Esophagus (tissue), 2 donors: ENCODE measurements at regions not wholly inside any gene's neighbourhood (a gene's known extent, or its start where the extent isn't known, plus 50 kb on each side); places are given as distances from the start of the nearest gene placed in this dataset.

Experiments used
- H3K27ac ChIP-seq, 2 donors: one replicate each; pipeline ENCODE4 v1.5.1; 2013; ENCODE audit warnings: low read depth in 2 of 2, mild to moderate bottlenecking in 2 of 2, inconsistent platforms in 1 of 2, low read length in 1 of 2, moderate library complexity in 1 of 2
- H3K27me3 ChIP-seq, 2 donors: one replicate each; pipeline ENCODE4 v1.6.1; 2013; ENCODE audit warnings: low read length in 2 of 2, control low read depth in 1 of 2, mild to moderate bottlenecking in 1 of 2; ENCODE audit not compliant: insufficient read depth in 2 of 2, control insufficient read depth in 1 of 2
- H3K36me3 ChIP-seq, 2 donors: one replicate each; pipeline ENCODE4 v1.6.1; 2013; ENCODE audit warnings: low read length in 1 of 2; ENCODE audit not compliant: control insufficient read depth in 2 of 2, insufficient read depth in 2 of 2
- H3K4me1 ChIP-seq, 2 donors: one replicate each; pipeline ENCODE4 v1.6.1; 2013; ENCODE audit warnings: low read length in 1 of 2; ENCODE audit not compliant: control insufficient read depth in 2 of 2, insufficient read depth in 2 of 2
- H3K4me3 ChIP-seq, 2 donors: one replicate each; pipeline ENCODE4 v1.5.1; 2013; ENCODE audit warnings: low read length in 2 of 2, mild to moderate bottlenecking in 2 of 2, low read depth in 1 of 2, moderate library complexity in 1 of 2
- H3K9me3 ChIP-seq, 2 donors: one replicate each; pipeline ENCODE4 v1.6.1; 2013; ENCODE audit warnings: mild to moderate bottlenecking in 2 of 2, low read depth in 1 of 2, low read length in 1 of 2, moderate library complexity in 1 of 2; ENCODE audit not compliant: control insufficient read depth in 2 of 2, insufficient read depth in 1 of 2
- WGBS, 2 donors: extraction: QIAGEN DNeasy Blood & Tissue Kit; methylation state at CpG; one replicate each; pipeline ENCODE4 v1.1.7; 2013; 5-methylcytosine and 5-hydroxymethylcytosine counted together
- donor health status: healthy with polysubstance abuse.
- donor health status: Bipolar disorder and iron deficiency.

- no peaks in the 10 kb centered on the region for H3K9me3 ChIP-seq
- no peaks in the 10 kb centered on the region for H3K27me3 ChIP-seq
- no peaks in the 10 kb centered on the region for H3K36me3 ChIP-seq
- H3K27ac ChIP-seq: no peak overlapping the region
- 90 to 91% methylated on average over 5 of the region's 5 CpGs for WGBS, 2 donors
- H3K4me1 ChIP-seq: no peaks in the 10 kb centered on the region
- no peak overlapping the region for H3K4me3 ChIP-seq
Observed at GRCh38 chr15:96108405-96108804, 222.1 kb upstream of the NR2F2 start.

- no peaks in the 10 kb centered on the region for H3K9me3 ChIP-seq
- 93 to 97% methylated on average over 5 of the region's 5 CpGs for WGBS, 2 donors
- H3K27ac ChIP-seq: no peak overlapping the region
- no peaks in the 10 kb centered on the region for H3K36me3 ChIP-seq
- H3K27me3 ChIP-seq: no peaks in the 10 kb centered on the region
- H3K4me3 ChIP-seq: no peak overlapping the region
- H3K4me1 ChIP-seq: no peaks in the 10 kb centered on the region
Observed at GRCh38 chr15:96109820-96110219, 220.7 kb upstream of the NR2F2 start.

- Histone ChIP-seq H3K9me3 (no peaks in the 10 kb centered on the region), H3K27ac (no peak overlapping the region), H3K36me3 (no peaks in the 10 kb centered on the region), H3K27me3 (no peaks in the 10 kb centered on the region), H3K4me3 (no peak overlapping the region), H3K4me1 (no peaks in the 10 kb centered on the region)
- 94 to 95% methylated on average over 2 of the region's 2 CpGs for WGBS, 2 donors
Observed at GRCh38 chr15:96112018-96112417, 218.5 kb upstream of the NR2F2 start.

DNA sequence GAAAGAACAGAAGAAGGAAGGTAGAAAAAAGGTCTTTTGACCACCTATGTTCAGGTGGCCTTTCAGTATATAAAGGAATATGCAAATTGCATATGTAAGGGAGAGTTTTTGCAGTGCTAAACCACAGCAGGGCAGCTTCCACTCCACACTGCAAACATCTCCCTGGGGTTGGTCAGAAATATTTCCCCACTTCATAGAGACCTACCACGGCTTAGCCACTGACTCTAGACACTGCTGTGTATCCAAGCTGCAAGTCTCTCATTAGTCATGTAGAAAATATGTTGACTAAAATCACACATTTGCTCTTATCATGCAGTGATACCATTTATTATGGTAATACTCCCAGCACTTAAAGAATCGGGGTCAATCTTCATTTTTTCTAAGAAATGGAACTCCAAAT lies 214.9 kb upstream of the NR2F2 start:
- Histone ChIP-seq H3K27ac (no peak overlapping the region), H3K4me1 (no peaks in the 10 kb centered on the region), H3K36me3 (no peaks in the 10 kb centered on the region), H3K4me3 (no peak overlapping the region), H3K27me3 (no peaks in the 10 kb centered on the region), H3K9me3 (no peaks in the 10 kb centered on the region)
- 64 to 75% methylated on average over 2 of the region's 2 CpGs for WGBS, 2 donors

DNA sequence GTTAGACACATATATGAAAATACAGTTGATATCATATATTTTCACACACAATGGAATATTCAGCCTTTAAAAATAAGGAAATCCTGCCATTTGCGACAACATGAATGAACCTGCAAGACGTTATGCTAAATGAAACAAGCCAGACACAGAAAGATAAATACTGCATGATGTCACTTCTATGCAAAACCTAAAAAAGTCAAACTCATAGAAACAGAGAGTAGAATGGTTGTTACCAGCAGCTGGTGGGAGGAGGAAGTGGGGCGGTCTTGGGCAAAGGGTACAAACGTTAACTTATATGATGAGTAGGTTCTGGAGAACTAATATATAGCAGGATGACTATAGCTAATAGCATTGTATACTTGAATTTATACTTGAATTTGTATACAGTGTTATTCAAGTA lies 213.2 kb upstream of the NR2F2 start:
- H3K36me3 ChIP-seq: no peaks in the 10 kb centered on the region
- WGBS, 2 donors: 43 to 68% methylated on average over 4 of the region's 4 CpGs
- H3K27ac ChIP-seq: no peak overlapping the region
- H3K9me3 ChIP-seq: no peaks in the 10 kb centered on the region
- no peak overlapping the region for H3K4me3 ChIP-seq
- no peaks in the 10 kb centered on the region for H3K27me3 ChIP-seq
- H3K4me1 ChIP-seq: no peaks in the 10 kb centered on the region

DNA sequence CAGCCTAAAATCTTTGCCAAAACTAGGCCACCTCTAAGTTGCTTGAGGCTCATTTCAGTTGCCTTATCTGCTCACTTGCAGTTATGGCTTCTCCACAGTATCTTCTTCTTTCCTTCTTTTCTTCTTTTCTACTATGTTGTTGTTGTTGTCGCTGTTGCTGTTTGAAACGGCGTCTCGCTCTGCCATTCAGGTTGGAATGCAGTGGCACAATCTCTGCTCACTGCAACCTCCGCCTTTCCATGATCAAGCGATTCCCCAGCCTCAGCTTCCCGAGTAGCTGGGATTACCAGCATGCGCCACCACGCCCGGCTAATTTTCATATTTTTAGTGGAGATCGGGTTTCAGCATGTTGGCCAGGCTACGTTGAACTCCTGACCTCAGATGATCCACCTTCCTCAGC lies 210.8 kb upstream of the NR2F2 start:
- no peaks in the 10 kb centered on the region for H3K36me3 ChIP-seq
- H3K27me3 ChIP-seq: no peaks in the 10 kb centered on the region
- no peak overlapping the region for H3K27ac ChIP-seq
- H3K9me3 ChIP-seq: peaks cover 0 to 2% of the 10 kb centered on the region in 2 donors
- H3K4me1 ChIP-seq: no peaks in the 10 kb centered on the region
- no peak overlapping the region for H3K4me3 ChIP-seq
- WGBS, 2 donors: 71 to 87% methylated on average over 12 of the region's 12 CpGs

- 74 to 75% methylated on average over 12 of the region's 12 CpGs for WGBS, 2 donors
- Histone ChIP-seq H3K4me3 (no peak overlapping the region), H3K27ac (no peak overlapping the region), H3K27me3 (no peaks in the 10 kb centered on the region), H3K9me3 (peaks cover 0 to 2% of the 10 kb centered on the region in 2 donors), H3K36me3 (no peaks in the 10 kb centered on the region), H3K4me1 (no peaks in the 10 kb centered on the region)
Observed at GRCh38 chr15:96121086-96121920, 209.2 kb upstream of the NR2F2 start.

- WGBS, 2 donors: 77 to 82% methylated on average over 5 of the region's 5 CpGs
- Histone ChIP-seq H3K36me3 (no peaks in the 10 kb centered on the region), H3K27me3 (no peaks in the 10 kb centered on the region), H3K4me3 (no peak overlapping the region), H3K27ac (peak overlapping the region in 1 of 2 donors; percentile 3), H3K9me3 (peaks cover 0 to 2% of the 10 kb centered on the region in 2 donors), H3K4me1 (no peaks in the 10 kb centered on the region)
Observed at GRCh38 chr15:96122077-96123027, 208.1 kb upstream of the NR2F2 start.

GRCh38 chr15:96123028-96123400 lies 207.5 kb upstream of the NR2F2 start:
- Histone ChIP-seq H3K4me1 (no peaks in the 10 kb centered on the region), H3K9me3 (peaks cover 0 to 2% of the 10 kb centered on the region in 2 donors), H3K27me3 (no peaks in the 10 kb centered on the region), H3K27ac (no peak overlapping the region), H3K4me3 (no peak overlapping the region), H3K36me3 (no peaks in the 10 kb centered on the region)
- 64 to 85% methylated on average over 7 of the region's 7 CpGs for WGBS, 2 donors
